SK-N-MC (cell line): ENCODE measurements at regions not wholly inside any gene's neighbourhood (a gene's known extent, or its start where the extent isn't known, plus 50 kb on each side); places are given as distances from the start of the nearest gene placed in this dataset.

Source experiments
- DNase-seq: peaks from one replicate; pipeline ENCODE4 v3.0.0-alpha.2; 2011; ENCODE audit warnings: low read depth, low spot score
- H3K27ac ChIP-seq: fragments of 200-600 bp; sonication (generic); 2 replicates; pipeline ENCODE4 v1.5.1; 2016; ENCODE audit warnings: mixed run types
- H3K36me3 ChIP-seq: fragments of 200-600 bp; sonication (generic); 2 replicates; pipeline ENCODE4 v1.6.1; 2017; ENCODE audit warnings: antibody characterized with exemption, low read length, mixed read lengths; ENCODE audit not compliant: insufficient read depth
- H3K4me3 ChIP-seq: fragments of 200-600 bp; sonication (generic); 2 replicates; pipeline ENCODE4 v1.5.1; 2016
- H3K9ac ChIP-seq: fragments of 200-600 bp; sonication (generic); 2 replicates; pipeline ENCODE4 v1.8.0; 2017; ENCODE audit warnings: mixed run types, mixed read lengths; ENCODE audit not compliant: insufficient read length
- H3K9me3 ChIP-seq: fragments of 200-600 bp; sonication (generic); 2 replicates; pipeline ENCODE4 v1.6.1; 2017; ENCODE audit warnings: low read depth, mild to moderate bottlenecking, antibody characterized with exemption, low read length, moderate library complexity, mixed read lengths
- EZH2 ChIP-seq: fragments of 200-600 bp; sonication (generic); IDR thresholded peaks from one replicate; pipeline ENCODE4 v1.6.1; 2017; ENCODE audit warnings: antibody characterized with exemption
- FOXP2 ChIP-seq: optimal IDR thresholded peaks from 2 replicates; pipeline ENCODE3; 2011; ENCODE audit warnings: mild to moderate bottlenecking, moderate library complexity; ENCODE audit not compliant: insufficient read depth; ENCODE audit errors: extremely low read length, control extremely low read depth
- POLR2AphosphoS5 ChIP-seq: IDR thresholded peaks from 2 replicates; pipeline ENCODE4 v1.6.1; 2012; ENCODE audit warnings: mild to moderate bottlenecking, low read depth, low read length, borderline replicate concordance

DNA sequence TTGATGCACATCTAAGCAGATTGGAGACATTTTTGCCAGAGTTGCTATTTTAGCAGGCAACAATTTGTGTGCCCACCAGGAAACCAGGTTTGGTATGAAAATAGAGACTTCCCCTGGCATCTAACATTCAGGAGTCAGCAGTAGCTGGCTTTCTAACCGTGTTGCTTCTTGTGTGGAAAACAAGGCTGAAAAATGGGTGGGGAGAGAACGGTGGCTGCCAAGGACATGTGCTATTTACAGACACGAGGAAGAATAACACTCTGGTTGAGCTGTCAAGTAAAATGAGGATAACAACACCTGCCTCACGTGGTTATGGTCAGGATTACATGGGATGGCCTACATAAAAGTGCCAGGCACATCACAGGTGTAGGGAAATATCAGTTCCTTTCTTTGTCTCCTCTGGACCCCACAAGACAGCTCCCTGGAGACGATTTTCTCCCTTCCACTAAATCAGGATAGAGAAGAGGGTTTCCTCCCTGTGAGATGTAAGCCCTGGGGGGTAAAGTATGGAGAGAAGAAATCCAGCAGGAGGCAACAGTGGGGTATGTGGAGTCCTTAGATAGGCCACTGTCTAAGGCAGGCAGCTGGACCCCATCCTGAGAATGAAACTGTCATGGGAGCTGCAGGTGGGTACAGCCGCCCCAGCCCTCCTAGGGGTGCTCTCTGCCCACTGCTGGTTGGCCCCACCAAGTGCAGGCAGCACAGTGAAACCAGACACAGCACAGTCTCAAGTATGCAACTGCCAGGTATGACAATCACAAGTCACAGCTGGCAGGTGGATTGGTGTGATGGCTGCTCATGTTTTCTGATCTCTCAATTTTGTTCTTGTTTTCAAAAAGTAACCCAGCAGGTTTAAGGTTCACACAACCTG, 80.3 kb downstream of the TENT5C start:
- TF ChIP-seq EZH2: no peak
- no peak for TF ChIP-seq POLR2AphosphoS5
- no peak for TF ChIP-seq FOXP2
- DNase-seq: no peak
- Histone ChIP-seq H3K4me3 (no peak overlapping the region), H3K36me3 (no peaks in the 10 kb centered on the region), H3K27ac (no peak overlapping the region), H3K9ac (no peak overlapping the region), H3K9me3 (no peaks in the 10 kb centered on the region)

DNA sequence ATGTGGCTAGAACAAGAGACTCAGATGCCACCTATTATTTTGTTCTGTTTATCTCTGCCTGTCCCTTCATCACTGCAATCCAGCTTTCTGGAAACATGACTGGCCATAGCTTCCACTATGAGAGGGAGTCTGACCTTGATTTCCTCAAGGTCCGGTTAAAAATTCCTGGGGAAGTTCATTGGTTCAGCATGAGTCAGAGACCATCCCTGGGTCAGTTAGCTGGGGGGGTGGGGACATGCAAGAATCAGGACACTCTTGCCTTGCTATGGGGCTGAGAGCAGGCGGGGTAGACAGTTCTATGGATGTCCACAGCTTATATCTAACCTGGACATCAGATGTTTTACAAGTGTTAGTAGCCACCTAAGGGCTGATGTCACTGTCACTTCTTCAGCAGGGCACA, 81.1 kb downstream of the TENT5C start:
- TF ChIP-seq POLR2AphosphoS5: no peak
- TF ChIP-seq EZH2: no peak
- no peak for TF ChIP-seq FOXP2
- H3K9me3 ChIP-seq: no peaks in the 10 kb centered on the region
- no peak overlapping the region for H3K27ac ChIP-seq
- no peak for DNase-seq
- no peak overlapping the region for H3K4me3 ChIP-seq
- H3K36me3 ChIP-seq: no peaks in the 10 kb centered on the region
- no peak overlapping the region for H3K9ac ChIP-seq

DNA sequence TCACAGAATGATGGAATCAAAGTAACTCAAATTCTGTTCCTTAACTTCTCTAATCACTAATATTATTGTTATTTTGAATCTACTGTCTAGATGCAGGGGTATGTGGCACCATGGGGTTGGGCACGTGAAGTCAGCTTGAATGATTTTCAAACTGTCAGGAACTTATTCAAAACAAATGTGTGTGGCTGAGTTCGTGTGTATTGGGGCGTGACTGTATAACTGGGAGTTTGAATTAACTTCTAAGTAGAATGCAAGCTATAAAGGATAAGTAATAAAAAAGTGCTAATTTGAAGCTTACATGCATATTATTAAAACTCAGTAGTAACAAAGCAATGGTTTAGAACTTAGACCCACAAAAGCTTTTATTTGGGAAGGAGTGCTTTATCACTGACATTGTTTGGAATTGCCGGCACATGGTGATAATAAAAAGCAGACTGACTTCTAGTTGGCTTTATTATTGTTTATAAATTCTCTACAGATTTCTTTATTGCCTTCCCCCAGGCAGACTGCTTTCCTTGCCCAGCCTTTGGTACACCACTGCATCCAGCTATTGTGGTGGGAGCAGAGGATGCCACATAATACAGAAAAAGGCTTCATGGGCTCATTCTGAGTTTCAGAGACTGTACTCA, 84.3 kb downstream of the TENT5C start:
- Histone ChIP-seq H3K27ac (no peak overlapping the region), H3K9me3 (no peaks in the 10 kb centered on the region), H3K9ac (no peak overlapping the region), H3K36me3 (no peaks in the 10 kb centered on the region), H3K4me3 (no peak overlapping the region)
- no peak for DNase-seq
- TF ChIP-seq EZH2 (no peak), POLR2AphosphoS5 (no peak), FOXP2 (no peak)

DNA sequence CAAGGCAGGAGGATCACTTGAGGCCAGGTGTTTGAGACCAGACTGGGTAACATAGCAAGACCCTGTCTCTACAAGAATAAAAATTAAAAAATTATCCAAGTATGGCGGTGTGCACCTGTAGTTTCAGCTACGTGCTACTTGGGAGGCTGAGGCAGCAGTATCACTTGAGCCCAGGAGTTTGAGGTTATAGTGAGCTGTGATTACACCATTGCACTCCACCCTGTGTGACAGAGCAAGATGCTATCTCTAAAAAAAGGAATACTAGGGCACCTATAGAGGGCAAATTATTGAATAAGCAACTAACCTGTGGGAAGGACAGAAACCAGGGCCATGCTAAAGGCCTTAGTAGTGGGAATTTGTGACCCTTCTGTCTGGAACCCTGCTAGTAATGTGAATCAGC, 86.1 kb downstream of the TENT5C start:
- Histone ChIP-seq H3K9ac (no peak overlapping the region), H3K9me3 (no peaks in the 10 kb centered on the region), H3K4me3 (no peak overlapping the region), H3K27ac (no peak overlapping the region), H3K36me3 (no peaks in the 10 kb centered on the region)
- no peak for DNase-seq
- TF ChIP-seq EZH2: no peak
- no peak for TF ChIP-seq POLR2AphosphoS5
- TF ChIP-seq FOXP2: no peak

DNA sequence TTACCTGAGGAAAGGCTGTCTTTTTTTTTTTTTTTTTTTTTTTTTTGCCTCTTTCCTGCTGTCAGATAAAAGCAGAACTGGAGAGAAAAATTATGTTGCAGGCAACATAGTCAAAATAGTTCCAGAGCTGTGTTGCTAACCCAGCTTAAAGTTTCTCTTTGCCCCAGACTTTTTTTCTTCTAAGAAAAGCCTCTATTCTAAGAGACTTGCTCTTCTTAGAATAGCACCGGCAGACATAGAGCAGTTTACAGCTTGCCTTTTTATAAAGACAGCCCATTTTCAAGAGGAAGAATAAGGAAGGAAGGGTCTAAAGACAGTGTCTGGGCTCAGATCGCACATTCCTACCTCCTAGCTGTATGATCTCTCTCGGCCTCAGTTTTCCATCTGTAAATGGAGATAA, 88.7 kb downstream of the TENT5C start:
- Histone ChIP-seq H3K36me3 (no peaks in the 10 kb centered on the region), H3K27ac (no peak overlapping the region), H3K4me3 (no peak overlapping the region), H3K9me3 (no peaks in the 10 kb centered on the region), H3K9ac (no peak overlapping the region)
- no peak for TF ChIP-seq POLR2AphosphoS5
- no peak for TF ChIP-seq EZH2
- TF ChIP-seq FOXP2: no peak
- no peak for DNase-seq

DNA sequence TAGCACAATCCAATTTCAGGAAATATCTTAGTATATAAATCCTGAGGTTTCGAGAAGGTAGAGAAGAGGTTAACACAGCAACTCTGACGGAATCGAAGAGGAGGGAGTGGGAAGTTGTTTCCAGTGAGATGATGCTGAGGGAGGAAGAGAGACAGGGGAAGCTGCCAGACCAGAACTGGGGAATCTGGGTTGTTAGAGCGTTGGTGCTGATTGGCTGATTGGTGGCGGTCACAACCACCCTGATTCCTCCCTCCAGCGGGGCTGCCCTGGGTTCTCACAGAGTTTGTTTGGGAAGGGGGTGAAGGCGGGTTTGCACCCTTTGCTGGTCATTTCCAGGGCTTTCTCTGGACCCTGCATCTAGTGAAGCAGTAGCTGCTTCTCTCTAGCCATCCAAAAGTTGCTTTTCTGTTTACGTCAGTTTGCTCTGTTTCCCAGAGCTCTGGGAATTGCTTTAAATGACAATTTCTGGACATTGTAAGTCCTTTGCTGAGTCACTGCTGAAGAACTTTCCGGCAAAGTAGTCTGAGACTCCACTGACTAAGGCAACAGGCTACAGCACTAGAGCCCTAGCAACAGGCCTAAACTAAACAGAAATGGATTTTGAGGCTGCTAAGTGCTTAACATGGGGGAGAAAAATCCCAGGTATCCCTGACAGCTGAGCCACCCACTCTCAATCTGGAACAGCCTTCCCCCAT, 90.1 kb downstream of the TENT5C start:
- no peak overlapping the region for H3K4me3 ChIP-seq
- DNase-seq: no peak
- H3K9me3 ChIP-seq: no peaks in the 10 kb centered on the region
- H3K36me3 ChIP-seq: no peaks in the 10 kb centered on the region
- no peak overlapping the region for H3K9ac ChIP-seq
- no peak for TF ChIP-seq POLR2AphosphoS5
- TF ChIP-seq FOXP2: no peak
- no peak for TF ChIP-seq EZH2
- no peak overlapping the region for H3K27ac ChIP-seq

DNA sequence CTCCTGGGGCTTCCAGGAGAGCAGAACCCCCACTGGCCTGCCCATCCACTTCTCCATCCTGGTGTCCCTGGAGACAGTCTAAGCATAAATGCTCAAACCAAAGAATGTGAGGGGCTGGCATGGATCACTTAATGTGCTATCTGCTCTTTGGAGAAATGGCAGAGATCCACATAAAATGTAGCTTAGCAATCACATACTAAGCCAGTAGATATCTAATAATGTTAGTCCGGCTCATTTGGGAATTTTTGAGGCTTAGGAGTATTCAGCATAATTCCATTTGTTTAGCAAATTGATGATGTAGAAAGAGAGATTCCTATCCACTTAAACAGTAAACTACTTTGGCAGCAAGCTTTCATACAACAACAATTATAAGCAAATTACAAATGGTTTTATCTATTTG, 90.7 kb downstream of the TENT5C start:
- no peak overlapping the region for H3K9ac ChIP-seq
- TF ChIP-seq EZH2: no peak
- TF ChIP-seq FOXP2: no peak
- no peak for TF ChIP-seq POLR2AphosphoS5
- H3K4me3 ChIP-seq: no peak overlapping the region
- H3K9me3 ChIP-seq: no peaks in the 10 kb centered on the region
- no peaks in the 10 kb centered on the region for H3K36me3 ChIP-seq
- no peak for DNase-seq
- H3K27ac ChIP-seq: no peak overlapping the region

DNA sequence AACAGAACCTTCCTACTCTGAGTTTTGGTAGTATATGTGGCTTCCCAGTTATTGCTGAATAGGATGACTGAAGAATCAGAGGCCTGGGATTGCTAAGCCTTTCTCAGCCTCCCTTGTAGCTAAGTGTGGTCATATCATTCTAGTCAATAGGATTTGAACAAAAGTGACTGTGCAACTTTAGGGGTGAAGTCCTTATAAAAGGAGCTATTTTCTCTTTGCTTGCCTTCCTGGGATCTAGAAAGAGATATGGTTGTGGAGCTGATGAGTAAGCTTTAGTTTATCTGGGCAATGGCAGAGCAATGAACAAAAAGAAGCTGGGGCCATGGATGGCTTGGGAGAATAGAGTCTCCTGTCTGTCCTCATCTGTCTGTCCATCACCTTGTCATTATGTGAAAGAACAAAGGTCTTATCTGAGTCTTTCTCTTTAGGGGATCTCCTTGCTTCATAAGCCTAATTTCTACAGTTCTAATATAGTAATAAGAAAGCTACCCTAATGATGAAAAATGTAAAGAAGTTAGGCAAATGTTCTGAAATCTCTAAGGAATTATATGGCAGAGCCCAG, 91.5 kb downstream of the TENT5C start:
- no peak overlapping the region for H3K9ac ChIP-seq
- H3K9me3 ChIP-seq: no peaks in the 10 kb centered on the region
- H3K27ac ChIP-seq: no peak overlapping the region
- no peak overlapping the region for H3K4me3 ChIP-seq
- TF ChIP-seq POLR2AphosphoS5 (no peak), EZH2 (no peak)
- no peaks in the 10 kb centered on the region for H3K36me3 ChIP-seq
- no peak for DNase-seq
